HepG2 (cell line): ENCODE measurements at regions not wholly inside any gene's neighbourhood (a gene's known extent, or its start where the extent isn't known, plus 50 kb on each side); places are given as distances from the start of the nearest gene placed in this dataset.

ENCODE experiments used
- AHR ChIP-seq: IDR thresholded peaks from 2 replicates; pipeline ENCODE4 v1.6.1; 2018; ENCODE audit warnings: missing genetic modification reagents, missing compliant biosample characterization
- AKAP8 ChIP-seq: sonication (generic); formaldehyde crosslinking; IDR thresholded peaks from 2 replicates; pipeline ENCODE4 v1.5.1; 2020; ENCODE audit warnings: mild to moderate bottlenecking, missing genetic modification reagents
- CCDC6 ChIP-seq: sonication (generic); formaldehyde crosslinking; IDR thresholded peaks from 2 replicates; pipeline ENCODE4 v1.8.1; 2022; ENCODE audit warnings: mild to moderate bottlenecking, missing genetic modification reagents, moderate library complexity
- KDM2A ChIP-seq: sonication (generic); formaldehyde crosslinking; IDR thresholded peaks from 2 replicates; pipeline ENCODE4 v1.4.0; 2020; ENCODE audit warnings: low read depth, missing genetic modification reagents, borderline replicate concordance
- KLF6 ChIP-seq: IDR thresholded peaks from 2 replicates; pipeline ENCODE4 v1.8.0; 2016; ENCODE audit warnings: missing biosample characterization, missing genetic modification reagents
- MAFF ChIP-seq: IDR thresholded peaks from 2 replicates; pipeline ENCODE4 v1.6.1; 2011; ENCODE audit warnings: low read depth, low read length, improper control_type of control experiment
- MAFK ChIP-seq, 2 experiments: IDR thresholded peaks in 1 of 2; conservative IDR thresholded peaks in 1 of 2; 2 replicates each; pipeline ENCODE4 v1.6.1; 2011; ENCODE audit warnings: improper control_type of control experiment in 2 of 2, low read length in 2 of 2
- RNF219 ChIP-seq: sonication (generic); formaldehyde crosslinking; IDR thresholded peaks from 2 replicates; pipeline ENCODE4 v1.5.0; 2020; ENCODE audit warnings: mild to moderate bottlenecking, missing genetic modification reagents
- YEATS4 ChIP-seq: sonication (generic); formaldehyde crosslinking; IDR thresholded peaks from 2 replicates; pipeline ENCODE4 v1.4.0; 2020; ENCODE audit warnings: missing genetic modification reagents, borderline replicate concordance
- ZBED4 ChIP-seq: sonication (generic); formaldehyde crosslinking; IDR thresholded peaks from 2 replicates; pipeline ENCODE4 v1.4.0; 2020; ENCODE audit warnings: missing genetic modification reagents, borderline replicate concordance
- ZNF496 ChIP-seq: sonication (generic); formaldehyde crosslinking; IDR thresholded peaks from 2 replicates; pipeline ENCODE4 v1.8.1; 2023; ENCODE audit warnings: mild to moderate bottlenecking, moderate library complexity, missing genetic modification reagents; ENCODE audit not compliant: insufficient replicate concordance
- ZNF543 ChIP-seq: sonication (generic); formaldehyde crosslinking; IDR thresholded peaks from 2 replicates; pipeline ENCODE4 v1.4.0; 2020; ENCODE audit warnings: mild to moderate bottlenecking, missing genetic modification reagents
- TF ChIP-seq, protein P1 (sequence below): sonication (generic); formaldehyde crosslinking; IDR thresholded peaks from 2 replicates; pipeline ENCODE4 v1.4.0; 2020; ENCODE audit warnings: missing genetic modification reagents
- TF ChIP-seq, protein P2 (sequence below): IDR thresholded peaks from 2 replicates; pipeline ENCODE4 v1.6.1; 2016; ENCODE audit warnings: low read depth, missing genetic modification reagents, missing compliant biosample characterization
- TF ChIP-seq, protein P3 (sequence below): sonication (generic); formaldehyde crosslinking; IDR thresholded peaks from 2 replicates; pipeline ENCODE4 v1.4.0; 2020; ENCODE audit warnings: missing genetic modification reagents

DNA sequence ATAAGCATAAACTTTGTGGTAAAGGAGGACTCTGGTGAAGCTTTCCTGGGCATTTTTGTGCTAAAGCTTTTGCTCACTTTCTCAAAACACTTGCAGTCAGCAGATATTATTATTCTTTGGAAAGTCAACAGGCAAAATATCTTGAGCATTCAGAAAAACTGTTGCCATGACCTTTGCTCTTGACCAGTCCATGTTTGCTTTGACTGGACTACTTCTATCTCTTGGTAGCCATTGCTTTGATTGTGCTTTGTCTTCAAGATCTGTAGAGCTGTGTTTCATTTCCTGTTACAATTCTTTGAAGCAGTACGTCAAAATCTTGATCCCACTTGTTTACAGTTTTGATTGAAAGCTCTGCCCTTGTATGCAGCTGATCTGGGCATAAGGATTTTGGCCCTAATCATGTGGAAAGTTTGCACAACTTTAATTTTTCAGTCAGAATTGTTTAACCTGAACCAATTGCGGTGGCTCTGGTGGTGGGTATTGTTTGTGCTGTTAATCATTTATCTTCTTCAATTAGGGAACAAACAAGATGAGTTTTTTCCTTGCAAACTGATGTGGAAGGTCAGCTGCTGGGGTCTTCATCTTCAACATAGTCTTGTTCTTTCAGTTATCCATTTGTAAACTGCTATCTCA is 121.5 kb upstream of the NUDT6 start (continued):
- TF ChIP-seq MAFK (conservative IDR thresholded peaks at IDR 0.05 in 1 of 2, IDR thresholded peaks at IDR 0.05 in 1 of 2; ENCODE audit: low read length in 2 of 2) (peak; percentile 58 to 75), KDM2A (CRISPR knock-in tag) (no peak), KLF6 (CRISPR knock-in tag) (no peak), MAFF (peak; percentile 67; the same call in 1 of the 2 replicates), RNF219 (CRISPR knock-in tag) (no peak), CCDC6 (CRISPR knock-in tag) (no peak), ZNF496 (no peak), ZNF543 (no peak), AKAP8 (CRISPR knock-in tag) (no peak), AHR (no peak), YEATS4 (CRISPR knock-in tag) (no peak), ZBED4 (CRISPR knock-in tag) (no peak)
- TF ChIP-seq, protein P1, sequence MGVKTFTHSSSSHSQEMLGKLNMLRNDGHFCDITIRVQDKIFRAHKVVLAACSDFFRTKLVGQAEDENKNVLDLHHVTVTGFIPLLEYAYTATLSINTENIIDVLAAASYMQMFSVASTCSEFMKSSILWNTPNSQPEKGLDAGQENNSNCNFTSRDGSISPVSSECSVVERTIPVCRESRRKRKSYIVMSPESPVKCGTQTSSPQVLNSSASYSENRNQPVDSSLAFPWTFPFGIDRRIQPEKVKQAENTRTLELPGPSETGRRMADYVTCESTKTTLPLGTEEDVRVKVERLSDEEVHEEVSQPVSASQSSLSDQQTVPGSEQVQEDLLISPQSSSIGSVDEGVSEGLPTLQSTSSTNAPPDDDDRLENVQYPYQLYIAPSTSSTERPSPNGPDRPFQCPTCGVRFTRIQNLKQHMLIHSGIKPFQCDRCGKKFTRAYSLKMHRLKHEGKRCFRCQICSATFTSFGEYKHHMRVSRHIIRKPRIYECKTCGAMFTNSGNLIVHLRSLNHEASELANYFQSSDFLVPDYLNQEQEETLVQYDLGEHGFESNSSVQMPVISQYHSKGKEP (CRISPR knock-in tag): no peak
- TF ChIP-seq, protein P2, sequence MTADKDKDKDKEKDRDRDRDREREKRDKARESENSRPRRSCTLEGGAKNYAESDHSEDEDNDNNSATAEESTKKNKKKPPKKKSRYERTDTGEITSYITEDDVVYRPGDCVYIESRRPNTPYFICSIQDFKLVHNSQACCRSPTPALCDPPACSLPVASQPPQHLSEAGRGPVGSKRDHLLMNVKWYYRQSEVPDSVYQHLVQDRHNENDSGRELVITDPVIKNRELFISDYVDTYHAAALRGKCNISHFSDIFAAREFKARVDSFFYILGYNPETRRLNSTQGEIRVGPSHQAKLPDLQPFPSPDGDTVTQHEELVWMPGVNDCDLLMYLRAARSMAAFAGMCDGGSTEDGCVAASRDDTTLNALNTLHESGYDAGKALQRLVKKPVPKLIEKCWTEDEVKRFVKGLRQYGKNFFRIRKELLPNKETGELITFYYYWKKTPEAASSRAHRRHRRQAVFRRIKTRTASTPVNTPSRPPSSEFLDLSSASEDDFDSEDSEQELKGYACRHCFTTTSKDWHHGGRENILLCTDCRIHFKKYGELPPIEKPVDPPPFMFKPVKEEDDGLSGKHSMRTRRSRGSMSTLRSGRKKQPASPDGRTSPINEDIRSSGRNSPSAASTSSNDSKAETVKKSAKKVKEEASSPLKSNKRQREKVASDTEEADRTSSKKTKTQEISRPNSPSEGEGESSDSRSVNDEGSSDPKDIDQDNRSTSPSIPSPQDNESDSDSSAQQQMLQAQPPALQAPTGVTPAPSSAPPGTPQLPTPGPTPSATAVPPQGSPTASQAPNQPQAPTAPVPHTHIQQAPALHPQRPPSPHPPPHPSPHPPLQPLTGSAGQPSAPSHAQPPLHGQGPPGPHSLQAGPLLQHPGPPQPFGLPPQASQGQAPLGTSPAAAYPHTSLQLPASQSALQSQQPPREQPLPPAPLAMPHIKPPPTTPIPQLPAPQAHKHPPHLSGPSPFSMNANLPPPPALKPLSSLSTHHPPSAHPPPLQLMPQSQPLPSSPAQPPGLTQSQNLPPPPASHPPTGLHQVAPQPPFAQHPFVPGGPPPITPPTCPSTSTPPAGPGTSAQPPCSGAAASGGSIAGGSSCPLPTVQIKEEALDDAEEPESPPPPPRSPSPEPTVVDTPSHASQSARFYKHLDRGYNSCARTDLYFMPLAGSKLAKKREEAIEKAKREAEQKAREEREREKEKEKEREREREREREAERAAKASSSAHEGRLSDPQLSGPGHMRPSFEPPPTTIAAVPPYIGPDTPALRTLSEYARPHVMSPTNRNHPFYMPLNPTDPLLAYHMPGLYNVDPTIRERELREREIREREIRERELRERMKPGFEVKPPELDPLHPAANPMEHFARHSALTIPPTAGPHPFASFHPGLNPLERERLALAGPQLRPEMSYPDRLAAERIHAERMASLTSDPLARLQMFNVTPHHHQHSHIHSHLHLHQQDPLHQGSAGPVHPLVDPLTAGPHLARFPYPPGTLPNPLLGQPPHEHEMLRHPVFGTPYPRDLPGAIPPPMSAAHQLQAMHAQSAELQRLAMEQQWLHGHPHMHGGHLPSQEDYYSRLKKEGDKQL: no peak
- TF ChIP-seq, protein P3, sequence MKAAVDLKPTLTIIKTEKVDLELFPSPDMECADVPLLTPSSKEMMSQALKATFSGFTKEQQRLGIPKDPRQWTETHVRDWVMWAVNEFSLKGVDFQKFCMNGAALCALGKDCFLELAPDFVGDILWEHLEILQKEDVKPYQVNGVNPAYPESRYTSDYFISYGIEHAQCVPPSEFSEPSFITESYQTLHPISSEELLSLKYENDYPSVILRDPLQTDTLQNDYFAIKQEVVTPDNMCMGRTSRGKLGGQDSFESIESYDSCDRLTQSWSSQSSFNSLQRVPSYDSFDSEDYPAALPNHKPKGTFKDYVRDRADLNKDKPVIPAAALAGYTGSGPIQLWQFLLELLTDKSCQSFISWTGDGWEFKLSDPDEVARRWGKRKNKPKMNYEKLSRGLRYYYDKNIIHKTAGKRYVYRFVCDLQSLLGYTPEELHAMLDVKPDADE (CRISPR knock-in tag): no peak
